HepG2 (cell line): ENCODE measurements at regions not wholly inside any gene's neighbourhood (a gene's known extent, or its start where the extent isn't known, plus 50 kb on each side); places are given as distances from the start of the nearest gene placed in this dataset.

Experiments used
- ATAC-seq: fragments of 200-7000 bp; cut with Tn5 transposase; 3 replicates; pipeline ENCODE4 v1.9.1; 2020; ENCODE audit warnings: mild to moderate bottlenecking, moderate library complexity
- BruUV-seq: library from RNA; stranded (reverse); fragments of 400-500 nt; replicated peaks from 2 replicates; lab custom pipeline; 2021; lab: Mats Ljungman, UMichigan
- CTCF ChIA-PET: fragments of 300-600 bp; formaldehyde crosslinking; extraction: SDS; loops from one replicate; lab custom pipeline; 2021; ENCODE audit warnings: low total read pairs, inconsistent platforms, low intra/inter-chr PET ratio; lab: Yijun Ruan, JAX
- POLR2A ChIA-PET: fragments of 350-600 bp; sonication (Branson Sonifier 250); formaldehyde crosslinking; loops from one replicate; lab custom pipeline; 2020; ENCODE audit warnings: antibody characterized with exemption, inconsistent platforms; lab: Yijun Ruan, JAX
- DNase-seq: peaks from one replicate; pipeline ENCODE4 v3.0.0-alpha.2; 2015; ENCODE audit warnings: low spot score
- FAIRE-seq: peaks from 3 replicates; lab custom pipeline; 2011; peaks lifted over from hg19 to GRCh38; lab: Jason Lieb, UNC
- H2AFZ ChIP-seq: one replicate; pipeline ENCODE4 v1.6.1; 2011; ENCODE audit warnings: low read length, inconsistent platforms
- H3K27ac ChIP-seq: fragments of 300-600 bp; 3 replicates; pipeline ENCODE4 v1.8.0; 2011; ENCODE audit warnings: mixed run types, mild to moderate bottlenecking, mixed read lengths, low read length, inconsistent platforms; ENCODE audit not compliant: insufficient read depth; ENCODE audit errors: extremely low read length
- H3K27me3 ChIP-seq, 2 experiments: fragments of 200-600 bp in 1 of 2; 2 replicates in 1 of 2; 3 replicates in 1 of 2; pipeline versions ENCODE4 v1.6.0 to v1.8.0; 2011; ENCODE audit warnings: low read length in 2 of 2, mild to moderate bottlenecking in 2 of 2, moderate library complexity in 2 of 2, inconsistent platforms in 1 of 2; ENCODE audit not compliant: insufficient read depth in 2 of 2, control insufficient read depth in 1 of 2
- H3K36me3 ChIP-seq, 2 experiments: fragments of 200-600 bp in 1 of 2; replicated peaks in 1 of 2; 2 replicates in 1 of 2; 3 replicates in 1 of 2; pipeline versions ENCODE4 v1.5.1 to v1.8.0; 2011; ENCODE audit warnings: low read length in 2 of 2, inconsistent platforms in 1 of 2; ENCODE audit not compliant: insufficient read depth in 2 of 2, control insufficient read depth in 1 of 2
- H3K4me1 ChIP-seq: 2 replicates; pipeline ENCODE4 v1.5.1; 2012; ENCODE audit warnings: low read length, inconsistent platforms; ENCODE audit not compliant: insufficient read depth
- H3K4me2 ChIP-seq: 2 replicates; pipeline ENCODE4 v1.6.0; 2011; ENCODE audit warnings: low read depth, low read length, inconsistent platforms
- H3K4me3 ChIP-seq, 3 experiments: fragments of 200-600 bp in 1 of 3; sonication (generic), shearing (Covaris generic) in 1 of 3; replicated peaks in 1 of 3; 2 replicates each; pipeline ENCODE4 v1.5.1; 2011 to 2016; ENCODE audit warnings: low read length in 3 of 3, inconsistent platforms in 2 of 3, low read depth in 2 of 3, mild to moderate bottlenecking in 2 of 3, control low read depth in 1 of 3, mixed read lengths in 1 of 3; ENCODE audit not compliant: insufficient read depth in 1 of 3
- H3K79me2 ChIP-seq: one replicate; pipeline ENCODE4 v1.6.1; 2011; ENCODE audit warnings: low read length, inconsistent platforms; ENCODE audit not compliant: insufficient read depth
- H3K9ac ChIP-seq: 2 replicates; pipeline ENCODE4 v1.6.0; 2011; ENCODE audit warnings: mild to moderate bottlenecking, low read depth, low read length, inconsistent platforms; ENCODE audit not compliant: insufficient read depth
- H3K9me3 ChIP-seq: 2 replicates; pipeline ENCODE4 v1.5.1; 2012; ENCODE audit warnings: mild to moderate bottlenecking, low read length
- H4K20me1 ChIP-seq: 2 replicates; pipeline ENCODE4 v1.6.0; 2011; ENCODE audit warnings: inconsistent platforms, mild to moderate bottlenecking, low read length, moderate library complexity; ENCODE audit not compliant: insufficient read depth
- CENPT ChIP-seq: sonication (generic); formaldehyde crosslinking; IDR thresholded peaks from 2 replicates; pipeline ENCODE4 v1.8.0; 2022; ENCODE audit warnings: low read depth, mild to moderate bottlenecking, moderate library complexity, missing genetic modification reagents
- E2F2 ChIP-seq: sonication (generic); formaldehyde crosslinking; IDR thresholded peaks from 2 replicates; pipeline ENCODE4 v1.4.0; 2020; ENCODE audit warnings: missing genetic modification reagents, borderline replicate concordance
- LBX2 ChIP-seq: sonication (generic); formaldehyde crosslinking; IDR thresholded peaks from 2 replicates; pipeline ENCODE4 v1.5.0; 2020; ENCODE audit warnings: missing genetic modification reagents, mild to moderate bottlenecking, borderline replicate concordance
- SIN3A ChIP-seq: IDR thresholded peaks from 2 replicates; pipeline ENCODE4 v1.6.1; 2011; ENCODE audit warnings: low read depth, mild to moderate bottlenecking, control low read depth, low read length, borderline replicate concordance
- SMAD9 ChIP-seq: sonication (generic); formaldehyde crosslinking; IDR thresholded peaks from 2 replicates; pipeline ENCODE4 v1.5.1; 2020; ENCODE audit warnings: mild to moderate bottlenecking, missing genetic modification reagents
- YEATS2 ChIP-seq: sonication (generic); formaldehyde crosslinking; IDR thresholded peaks from 2 replicates; pipeline ENCODE4 v1.4.0; 2020; ENCODE audit warnings: missing genetic modification reagents, borderline replicate concordance
- ZBTB7B ChIP-seq: sonication (generic); formaldehyde crosslinking; IDR thresholded peaks from 2 replicates; pipeline ENCODE4 v1.4.0; 2020; ENCODE audit warnings: missing genetic modification reagents
- ZFP36L1 ChIP-seq: sonication (generic); formaldehyde crosslinking; IDR thresholded peaks from 2 replicates; pipeline ENCODE4 v1.8.0; 2022; ENCODE audit warnings: mild to moderate bottlenecking, missing genetic modification reagents, moderate library complexity
- ZNF235 ChIP-seq: sonication (generic); formaldehyde crosslinking; IDR thresholded peaks from 2 replicates; pipeline ENCODE4 v1.8.1; 2023; ENCODE audit warnings: mild to moderate bottlenecking, missing genetic modification reagents, borderline replicate concordance
- ZNF761 ChIP-seq: sonication (generic); formaldehyde crosslinking; conservative IDR thresholded peaks from 2 replicates; pipeline ENCODE4 v1.4.0; 2020; ENCODE audit warnings: mild to moderate bottlenecking, missing genetic modification reagents
- WGBS: methylation state at CpG from one replicate; pipeline ENCODE4 v1.1.6; 2017; ENCODE audit warnings: low lambda C conversion rate; 5-methylcytosine and 5-hydroxymethylcytosine counted together
- in situ Hi-C: cut with HindIII; loops from 2 replicates; pipeline ENCODE4 v1.10.0; 2017; ENCODE audit warnings: low pct_unique_long_range_greater_than_20kb; ENCODE audit not compliant: extremely low pct_ligation_motif_present
- intact Hi-C: fragments of 100-400 bp; cut with micrococcal nuclease; formaldehyde crosslinking; loops from one replicate; pipeline ENCODE4 v1.10.0; 2022; ENCODE audit not compliant: unreplicated experiment
- TF ChIP-seq, protein P1 (sequence below): IDR thresholded peaks from 2 replicates; pipeline ENCODE4 v1.6.1; 2016; ENCODE audit warnings: mild to moderate bottlenecking, missing biosample characterization, missing genetic modification reagents

- H3K36me3 ChIP-seq, result no peaks in the 10 kb centered on the region
- in situ Hi-C loops, result no loop called here
- no peaks in the 10 kb centered on the region for H3K9me3 ChIP-seq
- ATAC-seq (no peak), FAIRE-seq (no peak), DNase-seq (no peak)
- peaks cover 7% of the 10 kb centered on the region; the same call in 1 of the 2 replicates for H3K4me1 ChIP-seq
- no peak overlapping the region for H3K4me3 ChIP-seq
- H3K9ac ChIP-seq, result no peak overlapping the region
- TF ChIP-seq LBX2 (CRISPR knock-in tag) (no peak), CENPT (CRISPR knock-in tag) (no peak), SIN3A (no peak), ZBTB7B (CRISPR knock-in tag) (no peak), ZNF235 (CRISPR knock-in tag) (no peak), YEATS2 (CRISPR knock-in tag) (no peak), E2F2 (CRISPR knock-in tag) (no peak), ZFP36L1 (CRISPR knock-in tag) (no peak), ZNF761 (CRISPR knock-in tag) (no peak), SMAD9 (no peak)
- TF ChIP-seq, protein P1, sequence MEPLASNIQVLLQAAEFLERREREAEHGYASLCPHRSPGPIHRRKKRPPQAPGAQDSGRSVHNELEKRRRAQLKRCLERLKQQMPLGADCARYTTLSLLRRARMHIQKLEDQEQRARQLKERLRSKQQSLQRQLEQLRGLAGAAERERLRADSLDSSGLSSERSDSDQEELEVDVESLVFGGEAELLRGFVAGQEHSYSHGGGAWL (CRISPR knock-in tag), result no peak
- H2AFZ ChIP-seq, result no peak overlapping the region
- H4K20me1 ChIP-seq, result no peaks in the 10 kb centered on the region
- no peak overlapping the region for H3K27ac ChIP-seq
- no peaks in the 10 kb centered on the region for H3K79me2 ChIP-seq
- 68% methylated on average over 4 of the region's 4 CpGs for WGBS
- H3K4me2 ChIP-seq, result no peak overlapping the region
- no TSS peak for BruUV-seq
- POLR2A ChIA-PET, result no interaction called here
- no peaks in the 10 kb centered on the region for H3K27me3 ChIP-seq
- intact Hi-C loops, result no loop called here
- CTCF ChIA-PET, result interaction anchor here (1.6 kb wide), 1 partner anchor 209 kb away, joined by 3 read pairs; no protein-coding TSS in a partner anchor
Observed at GRCh38 chr15:60126200-60126599, 122.1 kb downstream of the FOXB1 start.
